GM21619 (cell line): ENCODE measurements at regions not wholly inside any gene's neighbourhood (a gene's known extent, or its start where the extent isn't known, plus 50 kb on each side); places are given as distances from the start of the nearest gene placed in this dataset.
A peak's percentile ranks its signal among the peaks of the same experiment; 100 is the strongest.

Experiments
- ATAC-seq: cut with Tn5 transposase; IDR thresholded peaks from one replicate; pipeline ENCODE4 v1.9.1; 2021; ENCODE audit not compliant: unreplicated experiment

DNA sequence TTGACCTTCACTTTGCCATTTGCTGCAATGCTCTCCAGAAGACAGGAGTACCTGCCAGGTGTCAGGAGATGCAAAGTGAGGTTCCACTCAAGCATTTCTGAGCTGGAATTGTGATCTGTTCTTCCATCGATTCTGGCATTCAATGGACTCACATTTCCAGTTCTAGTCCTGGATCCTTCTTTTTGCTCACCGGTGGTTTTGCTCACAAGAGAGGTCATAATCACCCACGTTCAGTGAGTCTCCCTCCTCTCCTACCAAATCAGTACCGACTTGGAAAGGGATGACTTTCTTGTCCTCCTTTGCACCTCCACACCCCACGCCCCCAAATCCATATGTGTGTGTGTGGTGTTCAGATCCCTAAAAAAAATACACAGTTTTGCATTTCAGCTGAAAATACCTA is 206.7 kb upstream of the IGF1R start:
- ATAC-seq: no peak

GRCh38 chr15:98442379-98442833 is 205.9 kb upstream of the IGF1R start:
- peak; percentile 66 for ATAC-seq

- ATAC-seq: no peak
Observed at GRCh38 chr15:98442901-98443300, 205.4 kb upstream of the IGF1R start.

DNA sequence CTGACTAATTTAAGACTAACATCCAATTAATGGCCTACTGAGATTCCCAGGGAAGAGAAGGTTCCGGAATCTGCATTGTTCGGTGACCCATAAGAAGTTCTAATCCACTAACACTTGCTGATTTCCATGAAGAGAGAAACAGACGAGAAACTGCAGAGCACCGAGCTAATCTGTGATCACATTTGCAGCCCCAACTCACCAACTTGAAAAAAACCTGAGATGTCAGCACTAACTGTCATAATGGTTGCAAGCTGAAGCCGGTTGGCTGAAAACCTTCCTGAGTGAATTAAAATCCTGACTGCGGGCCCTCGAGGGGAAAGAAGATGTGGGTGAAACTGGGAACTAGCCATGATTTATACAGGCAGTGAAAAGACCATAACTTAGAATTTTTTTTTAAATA is 204.8 kb upstream of the IGF1R start:
- no peak for ATAC-seq

DNA sequence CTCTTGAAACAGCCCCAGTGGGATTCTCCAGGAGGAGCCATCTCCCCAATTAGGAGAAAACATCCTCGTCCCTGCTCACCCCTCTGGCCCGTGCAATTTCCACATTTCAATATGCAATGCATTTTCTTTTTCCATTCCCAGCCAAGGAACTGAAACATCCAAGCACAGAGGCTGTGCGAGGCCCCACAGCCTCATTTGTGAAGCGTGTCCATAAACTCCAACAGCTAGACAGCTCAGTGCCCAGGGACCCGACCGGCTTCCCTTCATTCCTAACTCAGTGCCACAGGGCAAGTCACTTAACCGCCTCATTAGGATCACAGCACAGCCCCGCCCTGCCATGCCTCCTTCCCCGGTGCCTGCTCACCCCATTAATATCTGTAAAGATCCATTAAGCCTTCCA is 204.2 kb upstream of the IGF1R start:
- no peak for ATAC-seq

DNA sequence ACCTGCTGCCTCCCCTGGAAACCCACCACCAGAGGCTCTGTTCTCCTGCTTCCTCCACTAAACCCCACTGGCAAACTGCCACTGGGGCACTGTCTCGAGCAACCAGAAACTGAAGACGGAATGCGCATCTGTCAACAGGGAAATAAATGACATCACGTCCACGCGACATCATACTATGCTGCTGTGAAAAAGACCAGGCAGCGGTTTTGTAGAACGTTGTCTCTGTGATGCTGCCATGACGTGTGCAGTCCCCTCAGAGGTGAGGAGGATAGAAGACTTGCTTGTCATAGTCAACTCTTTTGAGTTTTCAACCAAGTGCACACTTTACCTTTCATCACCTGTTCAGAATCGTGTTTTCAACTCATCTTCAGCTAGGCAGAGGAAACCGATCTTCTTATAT is 203.0 kb upstream of the IGF1R start:
- no peak for ATAC-seq

DNA sequence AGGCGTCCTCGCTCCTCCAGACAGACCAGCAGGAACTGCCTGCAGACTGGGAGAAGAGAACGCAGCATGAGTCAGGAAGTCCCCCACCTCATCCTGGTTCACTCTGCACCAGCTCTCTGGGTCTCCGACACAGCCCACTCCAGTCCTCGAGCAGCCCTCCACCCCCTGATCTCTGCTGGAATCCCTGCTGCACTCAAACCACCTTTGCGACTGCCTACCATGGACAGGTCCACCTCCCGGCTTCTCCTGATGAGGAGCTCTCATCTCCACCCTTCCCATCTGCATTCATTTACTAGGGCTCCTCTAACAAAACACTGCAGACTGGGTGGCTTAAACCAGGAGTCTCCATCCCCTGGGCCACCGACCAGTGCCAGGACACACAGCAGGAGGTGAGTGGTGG is 202.3 kb upstream of the IGF1R start:
- no peak for ATAC-seq

GRCh38 chr15:98447069-98447468 is 201.3 kb upstream of the IGF1R start:
- ATAC-seq: no peak

GRCh38 chr15:98451236-98451635 is 197.1 kb upstream of the IGF1R start:
- ATAC-seq: no peak

GRCh38 chr15:98452238-98452637 is 196.1 kb upstream of the IGF1R start:
- no peak for ATAC-seq

DNA sequence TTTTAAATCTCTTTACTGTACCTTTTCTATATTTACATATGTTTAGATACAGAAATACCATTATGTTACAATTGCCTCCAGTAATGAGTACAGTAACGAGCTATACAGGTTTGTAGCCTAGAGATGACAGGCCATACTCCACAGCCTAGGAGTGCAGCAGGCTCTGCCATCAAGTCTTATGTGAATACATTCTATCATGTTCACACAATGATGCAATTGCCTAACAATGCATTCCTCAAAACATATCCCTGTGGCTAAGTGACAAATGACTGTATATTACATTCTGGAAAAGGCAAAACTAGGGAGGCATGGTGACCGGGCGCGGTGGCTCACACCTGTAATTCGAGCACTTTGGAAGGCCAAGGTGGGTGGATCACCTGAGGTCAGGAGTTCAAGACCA is 192.4 kb upstream of the IGF1R start:
- no peak for ATAC-seq

- ATAC-seq: no peak
Observed at GRCh38 chr15:98476559-98476958, 171.8 kb upstream of the IGF1R start.

DNA sequence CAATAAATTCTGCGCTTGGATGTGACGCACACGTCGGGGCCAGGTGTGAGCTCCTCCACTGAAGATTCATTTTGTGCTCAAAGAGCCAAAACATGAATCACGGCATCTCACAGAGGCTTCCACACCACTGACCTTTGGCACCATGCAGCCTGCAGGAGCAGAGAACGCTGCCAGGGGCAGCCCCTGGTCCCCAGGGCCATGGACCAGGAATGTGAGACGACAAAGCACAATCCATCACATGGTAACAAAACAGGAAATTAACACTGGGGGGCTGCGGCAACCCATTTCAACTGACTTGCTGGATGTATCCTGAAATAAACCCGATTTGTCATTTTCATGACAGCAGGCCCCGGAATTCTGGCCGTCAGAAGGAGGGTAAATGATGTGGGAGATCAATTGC is 167.5 kb upstream of the IGF1R start:
- no peak for ATAC-seq

DNA sequence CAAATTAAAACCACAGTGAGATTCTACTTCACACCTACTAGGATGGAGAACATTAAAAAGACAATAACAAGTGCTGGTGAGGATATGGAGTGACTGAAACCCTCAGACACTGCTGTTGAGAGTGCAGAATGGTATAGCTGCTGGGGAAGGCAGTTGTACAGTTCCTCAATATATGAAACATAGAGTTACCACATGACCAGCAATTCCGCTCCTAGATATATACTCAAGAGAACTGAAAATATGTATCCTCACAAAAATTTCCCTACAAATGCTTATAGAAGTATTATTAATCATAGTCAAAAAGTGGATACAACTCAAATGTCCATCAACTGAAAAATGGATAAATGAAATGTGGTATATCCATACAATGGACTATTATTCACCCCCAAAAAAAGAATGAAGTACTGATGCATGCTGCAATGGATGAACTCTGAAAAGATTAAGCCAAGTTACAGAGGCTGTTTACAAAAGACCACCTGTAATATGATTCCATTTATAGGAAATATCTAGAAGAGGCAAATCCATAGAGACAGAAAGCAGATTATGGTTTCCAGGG is 164.7 kb upstream of the IGF1R start:
- ATAC-seq: no peak

GRCh38 chr15:98484914-98485313 is 163.4 kb upstream of the IGF1R start:
- ATAC-seq: no peak

GRCh38 chr15:98485451-98485850 is 162.9 kb upstream of the IGF1R start:
- ATAC-seq: no peak

- no peak for ATAC-seq
Observed at GRCh38 chr15:98493966-98494511, 154.3 kb upstream of the IGF1R start.

DNA sequence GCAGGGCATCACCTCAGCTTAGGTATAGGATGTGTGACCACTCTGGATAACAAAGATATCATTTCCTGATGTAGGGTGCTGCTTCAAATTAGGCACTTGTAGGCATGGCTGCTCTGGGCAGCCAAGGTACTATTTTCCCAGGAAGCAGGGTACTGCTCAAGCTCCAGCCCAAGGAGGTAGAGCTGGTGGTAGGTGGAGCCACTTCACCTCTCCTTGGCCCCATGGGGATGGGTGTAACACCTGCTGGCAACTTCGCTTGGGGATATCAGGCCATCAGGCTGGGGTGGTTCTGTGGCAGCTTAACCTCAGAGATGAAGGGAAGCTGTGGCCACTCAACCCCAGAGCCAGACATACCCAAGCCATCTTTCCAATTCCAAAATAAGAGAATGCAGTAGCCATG is 147.1 kb upstream of the IGF1R start:
- ATAC-seq: no peak

GRCh38 chr15:98501632-98502031 is 146.7 kb upstream of the IGF1R start:
- no peak for ATAC-seq

- no peak for ATAC-seq
Observed at GRCh38 chr15:98503970-98504369, 144.4 kb upstream of the IGF1R start.

GRCh38 chr15:98504998-98505397 is 143.3 kb upstream of the IGF1R start:
- ATAC-seq: no peak

DNA sequence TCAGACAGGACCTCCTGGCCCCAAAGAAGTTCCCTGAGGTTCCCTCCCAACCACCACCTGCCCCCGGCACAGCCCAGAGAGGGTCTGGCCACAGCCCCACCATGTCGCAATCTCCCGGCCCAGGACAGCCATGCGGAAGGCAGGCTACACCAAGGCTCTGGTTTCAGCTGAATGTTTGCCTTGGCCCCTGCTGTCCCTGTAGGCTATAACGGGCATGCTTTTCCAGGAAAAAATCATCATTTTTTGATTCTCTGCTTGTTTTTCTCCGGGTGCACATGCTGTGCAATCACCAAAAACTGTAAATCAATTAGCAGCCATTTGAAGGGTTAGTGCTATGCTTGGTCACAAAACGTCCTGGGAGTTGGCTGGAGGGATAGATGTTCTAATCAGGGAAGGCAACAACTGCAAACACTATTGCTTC is 142.7 kb upstream of the IGF1R start:
- no peak for ATAC-seq

GRCh38 chr15:98506172-98506571 is 142.2 kb upstream of the IGF1R start:
- ATAC-seq: no peak
